Ovary (tissue), 3 donors: ENCODE measurements at regions not wholly inside any gene's neighbourhood (a gene's known extent, or its start where the extent isn't known, plus 50 kb on each side); places are given as distances from the start of the nearest gene placed in this dataset.

Experiments
- CTCF ChIP-seq, 3 donors: fragments of 450-650 bp in 2 of 3; fragments of 200-600 bp in 1 of 3; IDR thresholded peaks; one replicate each; pipeline versions ENCODE4 v1.5.1 to v1.8.0; 2016 to 2022; ENCODE audit warnings: antibody characterized with exemption in 3 of 3, mild to moderate bottlenecking in 1 of 3
- POLR2A ChIP-seq: fragments of 450-650 bp; IDR thresholded peaks from one replicate; pipeline ENCODE4 v1.6.1; 2017; ENCODE audit warnings: antibody characterized with exemption, mild to moderate bottlenecking, moderate library complexity
- donor health status: DM: no; HTN: no; CAD: no.

DNA sequence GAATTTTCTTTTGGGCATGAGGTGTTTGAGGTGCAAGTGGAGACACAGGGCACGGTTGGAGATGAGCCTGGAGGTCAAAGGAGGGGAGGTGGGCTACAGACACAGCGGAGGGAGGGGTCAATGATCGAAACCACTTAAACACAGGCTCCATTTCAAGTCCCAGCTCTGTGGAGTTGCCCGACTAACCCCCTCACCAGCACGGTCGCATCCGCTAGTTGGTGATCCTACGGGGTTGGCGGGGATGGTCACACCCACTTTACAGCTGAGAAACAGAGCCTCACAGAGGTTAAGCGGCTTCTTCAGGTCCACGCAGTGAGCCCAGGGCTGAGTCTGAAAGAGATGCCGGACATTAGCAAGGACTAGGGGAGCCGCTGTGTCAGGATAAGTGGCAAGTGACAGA lies 60.1 kb upstream of the RUNX3 start:
- TF ChIP-seq CTCF (IDR thresholded peaks at IDR 0.05) (no peak), POLR2A (no peak)
